22Rv1 (cell line): ENCODE measurements at regions not wholly inside any gene's neighbourhood (a gene's known extent, or its start where the extent isn't known, plus 50 kb on each side); places are given as distances from the start of the nearest gene placed in this dataset.

Source experiments
- ZFX ChIP-seq: fragments of 450-650 bp; IDR thresholded peaks from 2 replicates; pipeline ENCODE4 v1.6.1; 2017; ENCODE audit warnings: antibody characterized with exemption, borderline replicate concordance
- TF ChIP-seq, protein P1 (sequence below): fragments of 450-650 bp; IDR thresholded peaks from 2 replicates; pipeline ENCODE4 v1.5.1; 2017; ENCODE audit warnings: mild to moderate bottlenecking

- TF ChIP-seq, protein P1, sequence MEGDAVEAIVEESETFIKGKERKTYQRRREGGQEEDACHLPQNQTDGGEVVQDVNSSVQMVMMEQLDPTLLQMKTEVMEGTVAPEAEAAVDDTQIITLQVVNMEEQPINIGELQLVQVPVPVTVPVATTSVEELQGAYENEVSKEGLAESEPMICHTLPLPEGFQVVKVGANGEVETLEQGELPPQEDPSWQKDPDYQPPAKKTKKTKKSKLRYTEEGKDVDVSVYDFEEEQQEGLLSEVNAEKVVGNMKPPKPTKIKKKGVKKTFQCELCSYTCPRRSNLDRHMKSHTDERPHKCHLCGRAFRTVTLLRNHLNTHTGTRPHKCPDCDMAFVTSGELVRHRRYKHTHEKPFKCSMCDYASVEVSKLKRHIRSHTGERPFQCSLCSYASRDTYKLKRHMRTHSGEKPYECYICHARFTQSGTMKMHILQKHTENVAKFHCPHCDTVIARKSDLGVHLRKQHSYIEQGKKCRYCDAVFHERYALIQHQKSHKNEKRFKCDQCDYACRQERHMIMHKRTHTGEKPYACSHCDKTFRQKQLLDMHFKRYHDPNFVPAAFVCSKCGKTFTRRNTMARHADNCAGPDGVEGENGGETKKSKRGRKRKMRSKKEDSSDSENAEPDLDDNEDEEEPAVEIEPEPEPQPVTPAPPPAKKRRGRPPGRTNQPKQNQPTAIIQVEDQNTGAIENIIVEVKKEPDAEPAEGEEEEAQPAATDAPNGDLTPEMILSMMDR, result no peak
- TF ChIP-seq ZFX, result no peak
These were observed 263.1 kb upstream of the FAR2 start for GRCh38 chr12:28885928-28886327.
